ENCODE measurements at regions not wholly inside any gene's neighbourhood (a gene's known extent, or its start where the extent isn't known, plus 50 kb on each side); places are given as distances from the start of the nearest gene placed in this dataset.
"Not testable (repeated sequence)": the region's sequence is repeated elsewhere in the genome, so short reads cannot be mapped to it uniquely, and the experiment has no call there.

- TF ChIP-seq CTCF (IDR thresholded peaks at IDR 0.05), result no peak
- no peak for TF ChIP-seq POLR2A (IDR thresholded peaks at IDR 0.05)
- Histone ChIP-seq H3K27me3 (peaks cover 0 to 9% (median 0%) of the 10 kb centered on the region in 4 donors), H3K4me1 (no peaks in the 10 kb centered on the region), H3K4me3 (no peak overlapping the region), H3K36me3 (no peaks in the 10 kb centered on the region), H3K9me3 (no peaks in the 10 kb centered on the region), H3K27ac (no peak overlapping the region)
- WGBS, 2 donors, result 89 to 100% methylated on average over 3 of the region's 3 CpGs
- intact Hi-C loops (cut with DNase I), result no loop called here
- DNase-seq, result no peak
These were observed 356.0 kb downstream of the GATA3 start for GRCh38 chr10:8410506-8410905.

GRCh38 chr10:8412541-8412940 is 358.1 kb downstream of the GATA3 start:
- no peak for TF ChIP-seq POLR2A (IDR thresholded peaks at IDR 0.05)
- TF ChIP-seq CTCF (IDR thresholded peaks at IDR 0.05), result no peak
- Histone ChIP-seq H3K27ac (no peak overlapping the region), H3K9me3 (no peaks in the 10 kb centered on the region), H3K27me3 (peaks cover 0 to 10% (median 0%) of the 10 kb centered on the region in 4 donors), H3K36me3 (no peaks in the 10 kb centered on the region), H3K4me3 (no peak overlapping the region), H3K4me1 (no peaks in the 10 kb centered on the region)
- 78 to 84% methylated on average over 5 to 6 of the region's 6 CpGs for WGBS, 2 donors
- intact Hi-C loops (cut with DNase I), result no loop called here
- no peak for DNase-seq

GRCh38 chr10:8415029-8415428 is 360.5 kb downstream of the GATA3 start:
- H3K36me3 ChIP-seq; H3K27me3 ChIP-seq; intact Hi-C loops (cut with DNase I); DNase-seq; H3K27ac ChIP-seq; H3K4me3 ChIP-seq; H3K9me3 ChIP-seq; H3K4me1 ChIP-seq: not testable (repeated sequence)
- WGBS, 2 donors, result 72 to 81% methylated on average over 2 of the region's 2 CpGs

- Histone ChIP-seq H3K4me3 (no peak overlapping the region), H3K36me3 (no peaks in the 10 kb centered on the region), H3K4me1 (no peaks in the 10 kb centered on the region), H3K27ac (no peak overlapping the region), H3K9me3 (no peaks in the 10 kb centered on the region), H3K27me3 (peaks cover 0 to 10% (median 0%) of the 10 kb centered on the region in 4 donors)
- 34 to 39% methylated on average over 8 of the region's 8 CpGs for WGBS, 2 donors
- intact Hi-C loops (cut with DNase I), result no loop called here
- DNase-seq, result no peak
- TF ChIP-seq CTCF (IDR thresholded peaks at IDR 0.05), result no peak
- no peak for TF ChIP-seq POLR2A (IDR thresholded peaks at IDR 0.05)
These were observed 361.8 kb downstream of the GATA3 start for GRCh38 chr10:8416192-8416701.

GRCh38 chr10:8416760-8417159 is 362.3 kb downstream of the GATA3 start:
- TF ChIP-seq CTCF (IDR thresholded peaks at IDR 0.05), result no peak
- no peak for TF ChIP-seq POLR2A (IDR thresholded peaks at IDR 0.05)

GRCh38 chr10:8417631-8418030 is 363.1 kb downstream of the GATA3 start:
- no peak overlapping the region for H3K27ac ChIP-seq
- WGBS, 2 donors, result 57 to 78% methylated on average over 1 of the region's 1 CpG

More at GRCh38 chr10:8416760-8417159, 362.3 kb downstream of the GATA3 start:
- H3K27me3 ChIP-seq, result peaks cover 0 to 10% (median 0%) of the 10 kb centered on the region in 4 donors
- WGBS, 2 donors, result 75 to 78% methylated on average over 2 to 3 of the region's 3 CpGs
- H3K4me3 ChIP-seq, result no peak overlapping the region
- no peaks in the 10 kb centered on the region for H3K9me3 ChIP-seq
- no peak for DNase-seq
- H3K4me1 ChIP-seq, result no peaks in the 10 kb centered on the region
- intact Hi-C loops (cut with DNase I), result no loop called here
- H3K36me3 ChIP-seq, result no peaks in the 10 kb centered on the region
- H3K27ac ChIP-seq, result no peak overlapping the region

More at GRCh38 chr10:8417631-8418030, 363.1 kb downstream of the GATA3 start:
- TF ChIP-seq CTCF (IDR thresholded peaks at IDR 0.05) (no peak), POLR2A (IDR thresholded peaks at IDR 0.05) (no peak)
- Histone ChIP-seq H3K4me3 (no peak overlapping the region), H3K9me3 (no peaks in the 10 kb centered on the region), H3K36me3 (no peaks in the 10 kb centered on the region), H3K4me1 (no peaks in the 10 kb centered on the region), H3K27me3 (peaks cover 0 to 10% (median 0%) of the 10 kb centered on the region in 4 donors)
- DNase-seq, result no peak
- intact Hi-C loops (cut with DNase I), result no loop called here

Measured in esophagus squamous epithelium (tissue), 5 donors.